ENCODE measurements at regions not wholly inside any gene's neighbourhood (a gene's known extent, or its start where the extent isn't known, plus 50 kb on each side); places are given as distances from the start of the nearest gene placed in this dataset.

- ChIA-PET POLR2A (ENCODE audit: low non-redundant PET) (no interaction called here), CTCF (no interaction called here)
- Histone ChIP-seq H3K27ac (ENCODE audit: low read depth, low read length, poor library complexity, severe bottlenecking) (no peak overlapping the region), H3K36me3 (ENCODE audit: insufficient read depth, low read length, poor library complexity, severe bottlenecking) (no peaks in the 10 kb centered on the region), H3K9me3 (ENCODE audit: low read depth, low read length, poor library complexity, severe bottlenecking) (no peaks in the 10 kb centered on the region), H3K27me3 (replicated peaks; ENCODE audit: insufficient read depth, low read depth, low read length, poor library complexity) (no peaks in the 10 kb centered on the region), H3K4me3 (ENCODE audit: low read depth, low read length, poor library complexity, severe bottlenecking) (no peak overlapping the region), H3K4me1 (ENCODE audit: insufficient read depth, low read length, poor library complexity, severe bottlenecking) (no peaks in the 10 kb centered on the region)
- no TSS peak for BruUV-seq (replicated peaks)
- intact Hi-C loops (cut with micrococcal nuclease; ENCODE audit: unreplicated experiment) = no loop called here
- no peak for DNase-seq (ENCODE audit: low spot score)
- TF ChIP-seq CTCF (conservative IDR thresholded peaks at IDR 0.05; ENCODE audit: low read depth, low read length) (no peak), EZH2 (IDR thresholded peaks at IDR 0.05; ENCODE audit: borderline replicate concordance, low read depth, low read length, poor library complexity, severe bottlenecking) (no peak)
These were observed 536.0 kb downstream of the JRKL start for GRCh38 chr11:96925862-96926261.

DNA sequence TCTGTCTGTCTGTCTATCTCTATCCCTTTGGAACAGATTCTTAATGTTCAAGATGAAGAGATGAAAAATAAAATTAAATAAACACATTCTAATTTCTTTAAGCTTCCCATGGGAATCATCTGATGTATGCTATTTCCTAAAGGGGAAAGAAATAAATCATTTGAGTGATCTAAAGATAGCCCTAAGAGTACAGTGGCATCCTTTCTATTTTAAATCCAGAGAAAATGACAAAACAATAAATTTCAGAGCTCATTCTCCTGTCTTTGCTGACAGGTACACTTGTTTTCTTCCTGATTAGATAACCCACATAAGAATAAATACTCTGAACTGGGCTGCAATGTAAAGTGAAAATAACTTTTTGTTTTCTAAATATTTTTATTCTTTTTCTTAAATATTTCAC lies 550.4 kb downstream of the JRKL start:
- no peaks in the 10 kb centered on the region for H3K9me3 ChIP-seq (ENCODE audit: low read depth, low read length, poor library complexity, severe bottlenecking)
- no peak for DNase-seq (ENCODE audit: low spot score)
- no TSS peak for BruUV-seq (replicated peaks)
- intact Hi-C loops (cut with micrococcal nuclease; ENCODE audit: unreplicated experiment) = no loop called here
- no peaks in the 10 kb centered on the region for H3K4me1 ChIP-seq (ENCODE audit: insufficient read depth, low read length, poor library complexity, severe bottlenecking)
- H3K4me3 ChIP-seq (ENCODE audit: low read depth, low read length, poor library complexity, severe bottlenecking) = no peak overlapping the region
- no peak overlapping the region for H3K27ac ChIP-seq (ENCODE audit: low read depth, low read length, poor library complexity, severe bottlenecking)
- H3K27me3 ChIP-seq (replicated peaks; ENCODE audit: insufficient read depth, low read depth, low read length, poor library complexity) = no peaks in the 10 kb centered on the region
- TF ChIP-seq EZH2 (IDR thresholded peaks at IDR 0.05; ENCODE audit: borderline replicate concordance, low read depth, low read length, poor library complexity, severe bottlenecking) = no peak
- ChIA-PET POLR2A (ENCODE audit: low non-redundant PET) (no interaction called here), CTCF (no interaction called here)
- no peaks in the 10 kb centered on the region for H3K36me3 ChIP-seq (ENCODE audit: insufficient read depth, low read length, poor library complexity, severe bottlenecking)

DNA sequence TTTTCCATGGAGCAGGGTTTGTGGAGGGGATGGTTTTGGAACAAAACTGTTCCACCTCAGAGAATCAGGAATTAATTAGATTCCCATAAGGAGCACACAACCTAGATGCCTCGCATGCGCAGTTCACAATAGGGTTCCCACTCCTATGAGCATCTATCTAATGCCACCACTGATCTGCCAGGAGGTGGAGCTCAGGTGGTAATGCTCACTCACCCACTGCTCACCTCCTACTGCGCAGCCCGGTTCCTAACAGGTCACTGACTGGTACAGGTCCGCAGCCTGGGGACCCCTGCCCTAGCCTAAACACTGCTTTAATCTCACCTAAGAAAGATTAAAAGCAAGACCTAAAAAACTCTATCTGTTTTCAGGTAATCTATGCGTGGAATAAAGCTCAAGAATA lies 553.0 kb downstream of the JRKL start:
- no peak for DNase-seq (ENCODE audit: low spot score)
- H3K4me1 ChIP-seq (ENCODE audit: insufficient read depth, low read length, poor library complexity, severe bottlenecking) = no peaks in the 10 kb centered on the region
- ChIA-PET POLR2A (ENCODE audit: low non-redundant PET) (no interaction called here), CTCF (no interaction called here)
- H3K4me3 ChIP-seq (ENCODE audit: low read depth, low read length, poor library complexity, severe bottlenecking) = no peak overlapping the region
- intact Hi-C loops (cut with micrococcal nuclease; ENCODE audit: unreplicated experiment) = no loop called here
- H3K27ac ChIP-seq (ENCODE audit: low read depth, low read length, poor library complexity, severe bottlenecking) = no peak overlapping the region
- H3K27me3 ChIP-seq (replicated peaks; ENCODE audit: insufficient read depth, low read depth, low read length, poor library complexity) = no peaks in the 10 kb centered on the region
- TF ChIP-seq EZH2 (IDR thresholded peaks at IDR 0.05; ENCODE audit: borderline replicate concordance, low read depth, low read length, poor library complexity, severe bottlenecking) = no peak
- TF ChIP-seq CTCF (conservative IDR thresholded peaks at IDR 0.05; ENCODE audit: low read depth, low read length) = no peak
- H3K9me3 ChIP-seq (ENCODE audit: low read depth, low read length, poor library complexity, severe bottlenecking) = no peaks in the 10 kb centered on the region
- H3K36me3 ChIP-seq (ENCODE audit: insufficient read depth, low read length, poor library complexity, severe bottlenecking) = no peaks in the 10 kb centered on the region
- no TSS peak for BruUV-seq (replicated peaks)

GRCh38 chr11:96943970-96944369 lies 554.2 kb downstream of the JRKL start:
- Histone ChIP-seq H3K27me3 (replicated peaks; ENCODE audit: insufficient read depth, low read depth, low read length, poor library complexity) (no peaks in the 10 kb centered on the region), H3K9me3 (ENCODE audit: low read depth, low read length, poor library complexity, severe bottlenecking) (no peaks in the 10 kb centered on the region), H3K36me3 (ENCODE audit: insufficient read depth, low read length, poor library complexity, severe bottlenecking) (no peaks in the 10 kb centered on the region), H3K27ac (ENCODE audit: low read depth, low read length, poor library complexity, severe bottlenecking) (no peak overlapping the region), H3K4me1 (ENCODE audit: insufficient read depth, low read length, poor library complexity, severe bottlenecking) (no peaks in the 10 kb centered on the region), H3K4me3 (ENCODE audit: low read depth, low read length, poor library complexity, severe bottlenecking) (no peak overlapping the region)
- no TSS peak for BruUV-seq (replicated peaks)
- CTCF ChIA-PET = no interaction called here
- TF ChIP-seq EZH2 (IDR thresholded peaks at IDR 0.05; ENCODE audit: borderline replicate concordance, low read depth, low read length, poor library complexity, severe bottlenecking) = no peak
- TF ChIP-seq CTCF (conservative IDR thresholded peaks at IDR 0.05; ENCODE audit: low read depth, low read length) = no peak; the same call in 1 of the 2 replicates
- intact Hi-C loops (cut with micrococcal nuclease; ENCODE audit: unreplicated experiment) = no loop called here
- peak; percentile 3 for DNase-seq (ENCODE audit: low spot score)
- POLR2A ChIA-PET (ENCODE audit: low non-redundant PET) = no interaction called here

Data from A673 (cell line).